ENCODE measurements at regions not wholly inside any gene's neighbourhood (a gene's known extent, or its start where the extent isn't known, plus 50 kb on each side); places are given as distances from the start of the nearest gene placed in this dataset.
"Not testable (repeated sequence)": the region's sequence is repeated elsewhere in the genome, so short reads cannot be mapped to it uniquely, and the experiment has no call there.

DNA sequence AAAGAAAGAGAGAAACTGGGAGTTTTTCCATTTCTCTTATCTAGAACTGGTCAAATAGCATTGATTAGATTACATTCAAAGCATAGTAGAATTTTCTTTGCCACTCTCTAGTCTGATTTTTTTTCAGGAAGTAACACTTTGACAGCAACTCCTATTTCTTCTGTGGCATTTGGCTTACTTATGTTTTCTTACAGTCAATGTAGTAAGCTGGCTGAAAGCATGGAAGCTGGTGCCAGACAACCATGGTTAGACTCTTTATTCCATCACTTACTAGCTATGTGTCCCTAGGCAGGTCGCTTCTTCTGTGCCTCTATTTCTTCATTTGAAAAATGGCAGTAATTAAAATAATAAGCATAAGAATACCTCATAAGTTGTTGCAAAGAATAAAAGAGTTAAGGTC is 54.2 kb upstream of the OPRM1 start:
- DNase-seq (ENCODE audit: low read depth in 2 of 2), result no peak

DNA sequence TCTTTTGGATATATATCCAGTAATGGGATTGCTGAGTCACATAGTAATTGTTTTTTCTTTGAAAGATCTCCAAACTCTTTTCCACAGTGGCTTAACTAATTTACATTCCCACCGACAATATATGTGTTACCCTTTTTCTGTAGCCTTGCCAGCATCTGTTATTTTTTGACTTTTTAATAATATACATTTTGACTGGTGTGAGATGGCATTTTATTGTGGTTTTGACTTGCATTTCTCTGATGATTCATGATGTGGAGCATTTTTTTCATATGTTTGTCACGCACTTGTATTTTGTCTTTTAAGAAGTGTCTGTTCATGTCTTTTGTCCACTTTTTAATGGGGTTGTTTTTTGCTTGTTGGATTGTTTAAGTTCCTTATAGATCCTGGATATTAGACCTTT is 58.9 kb upstream of the OPRM1 start:
- no peak for DNase-seq (ENCODE audit: low read depth in 2 of 2)

DNA sequence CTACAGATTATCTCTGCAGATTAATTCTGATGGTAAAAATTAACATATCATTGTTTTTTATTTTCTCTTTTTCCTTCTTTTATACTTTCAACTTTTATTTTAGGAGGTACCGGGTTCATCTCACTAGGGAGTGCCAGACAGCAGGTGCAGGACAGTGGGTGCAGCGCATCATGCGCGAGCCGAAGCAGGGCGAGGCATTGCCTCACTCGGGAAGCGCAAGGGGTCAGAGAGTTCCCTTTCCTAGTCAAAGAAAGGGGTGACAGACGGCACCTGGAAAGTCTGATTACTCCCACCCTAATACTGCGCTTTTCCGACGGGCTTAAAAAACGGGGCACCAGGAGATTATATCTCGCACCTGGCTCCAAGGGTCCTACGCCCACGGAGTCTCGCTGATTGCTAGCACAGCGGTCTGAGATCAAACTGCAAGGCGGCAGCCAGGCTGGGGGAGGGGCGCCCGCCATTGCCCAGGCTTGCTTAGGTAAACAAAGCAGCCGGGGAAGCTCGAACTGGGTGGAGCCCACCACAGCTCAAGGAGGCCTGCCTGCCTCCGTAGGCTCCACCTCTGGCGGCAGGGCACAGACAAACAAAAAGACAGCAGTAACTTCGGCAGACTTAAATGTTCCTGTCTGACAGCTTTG is 60.0 kb upstream of the OPRM1 start:
- DNase-seq (ENCODE audit: low read depth in 2 of 2), result not testable (repeated sequence)

DNA sequence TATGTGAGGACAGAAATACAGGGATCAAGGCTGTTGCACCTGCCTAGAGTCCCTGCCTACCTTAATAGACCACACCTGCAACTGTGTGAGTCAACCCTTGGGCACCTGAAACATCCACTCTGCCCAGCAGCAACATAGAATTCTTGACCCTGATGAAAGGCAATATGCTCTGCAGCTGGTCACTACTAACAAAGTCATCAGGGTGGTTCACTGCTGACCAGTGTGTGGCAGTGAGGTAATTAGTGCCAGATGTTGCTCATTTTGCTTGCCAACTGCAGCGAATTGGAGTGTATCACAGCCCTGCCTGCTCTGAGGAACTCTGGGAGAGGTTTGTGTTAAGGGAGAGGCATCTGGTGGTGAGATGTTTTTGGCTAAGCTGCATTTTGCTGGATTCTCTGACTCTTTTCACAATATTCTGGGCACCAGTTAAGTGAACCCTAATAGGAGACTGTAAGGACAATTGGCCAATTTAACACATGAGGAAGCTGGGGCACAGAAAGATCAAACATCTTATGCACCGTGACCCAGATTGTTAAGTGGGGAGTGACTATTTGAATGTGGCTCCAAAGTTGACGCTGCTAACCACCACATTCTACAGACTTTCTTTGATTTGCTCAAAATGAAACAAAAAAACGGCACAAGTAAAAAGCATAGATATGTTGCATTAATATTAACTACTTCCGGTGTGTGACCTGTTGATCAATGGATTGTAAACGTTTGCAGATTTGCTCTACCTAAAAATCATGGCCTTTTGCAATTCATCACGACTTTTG is 61.9 kb upstream of the OPRM1 start:
- DNase-seq (ENCODE audit: low read depth in 2 of 2), result no peak

DNA sequence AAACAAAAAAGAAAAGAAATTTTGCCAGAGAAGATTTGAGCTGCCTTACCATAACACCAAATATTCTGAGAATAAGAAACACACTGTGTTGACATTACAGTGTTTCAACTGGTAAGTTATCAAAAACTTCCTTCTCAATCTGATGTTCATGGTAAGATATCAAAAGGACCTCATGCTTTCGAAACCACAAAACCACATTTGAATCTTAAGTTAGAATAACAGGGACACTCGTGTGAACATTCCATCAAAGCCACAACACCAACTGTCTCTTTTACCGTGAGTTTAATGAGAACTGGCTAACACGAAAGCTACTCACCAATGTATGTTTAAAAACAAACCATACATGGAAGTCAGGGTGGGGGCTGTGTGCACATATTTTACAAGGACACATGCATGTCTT is 73.0 kb upstream of the OPRM1 start:
- no peak for DNase-seq (ENCODE audit: low read depth in 2 of 2)

DNA sequence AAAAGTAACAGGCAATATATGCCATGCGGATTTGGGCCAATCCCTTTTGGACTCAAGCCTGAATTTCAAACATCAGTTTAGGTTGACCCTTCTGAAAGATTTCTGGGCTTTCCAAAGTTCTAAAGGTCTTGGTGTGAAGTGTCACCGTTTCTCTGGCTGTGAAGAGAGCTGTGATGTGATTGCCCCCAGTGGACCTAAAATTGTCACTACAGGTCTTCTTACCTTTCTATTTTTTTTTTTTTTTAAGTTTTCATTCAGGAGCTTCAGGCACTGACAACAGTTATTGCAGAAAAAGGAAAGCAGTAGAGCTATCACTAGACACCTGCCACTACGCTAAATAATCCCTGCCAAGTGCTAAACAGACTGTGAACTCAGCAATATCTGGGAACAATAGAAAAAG is 75.7 kb upstream of the OPRM1 start:
- DNase-seq (ENCODE audit: low read depth in 2 of 2), result no peak

DNA sequence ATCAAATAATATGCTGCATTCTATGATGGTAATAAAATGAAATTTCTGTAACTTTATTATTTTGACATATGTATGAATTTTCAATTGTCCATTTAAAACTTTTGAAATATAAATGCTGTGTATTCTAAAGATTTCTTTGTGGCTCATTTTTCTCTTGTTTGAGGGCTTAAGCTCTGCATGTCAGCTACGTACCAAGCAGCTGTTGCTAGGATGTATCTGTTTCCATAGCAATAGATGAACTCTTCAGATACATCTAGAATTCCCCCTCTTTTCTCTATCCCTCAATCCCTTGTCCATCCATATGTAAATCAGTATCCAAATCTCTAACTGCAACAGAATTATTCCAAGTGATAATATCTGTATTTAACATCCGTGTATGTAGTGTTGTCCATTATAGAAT is 76.5 kb upstream of the OPRM1 start:
- DNase-seq (ENCODE audit: low read depth in 2 of 2), result no peak

DNA sequence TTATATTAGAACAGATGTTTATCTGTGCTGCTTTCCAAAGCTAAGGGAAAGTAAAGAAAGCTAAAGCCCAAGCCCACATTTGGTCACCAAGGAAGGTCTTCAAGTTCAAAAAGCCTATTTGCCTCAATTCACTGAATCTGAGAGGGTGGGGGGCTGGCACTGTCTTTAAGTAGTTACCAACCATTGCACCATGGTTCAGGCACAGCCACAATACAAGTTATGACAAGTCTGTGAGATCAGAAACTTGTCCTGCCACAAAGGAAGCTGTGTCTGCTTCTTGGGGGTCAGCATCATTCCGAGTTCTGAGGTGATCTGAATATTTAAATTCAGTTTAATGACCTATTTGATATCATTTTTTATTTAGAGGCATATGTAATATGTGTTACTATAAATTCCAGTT is 78.3 kb upstream of the OPRM1 start:
- DNase-seq (ENCODE audit: low read depth in 2 of 2), result no peak

DNA sequence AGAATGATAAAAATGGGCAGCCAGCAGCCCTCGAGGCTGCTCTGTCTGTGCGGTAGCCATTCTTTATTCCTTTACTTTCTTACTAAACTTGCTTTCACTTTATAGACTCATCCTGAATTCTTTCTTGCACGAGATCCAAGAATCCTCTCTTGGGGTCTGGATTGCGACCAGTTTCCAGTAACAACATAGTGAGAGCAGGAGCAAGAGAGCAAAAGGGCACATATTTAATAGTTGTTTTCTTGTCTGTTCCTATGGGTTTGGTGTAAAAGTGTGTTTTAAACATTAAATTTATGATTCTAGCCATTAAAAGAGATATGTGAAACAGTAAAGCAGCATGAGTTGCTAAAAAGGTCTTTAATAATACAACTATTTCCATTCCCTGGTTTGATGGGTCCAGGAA is 78.8 kb upstream of the OPRM1 start:
- no peak for DNase-seq (ENCODE audit: low read depth in 2 of 2)

DNA sequence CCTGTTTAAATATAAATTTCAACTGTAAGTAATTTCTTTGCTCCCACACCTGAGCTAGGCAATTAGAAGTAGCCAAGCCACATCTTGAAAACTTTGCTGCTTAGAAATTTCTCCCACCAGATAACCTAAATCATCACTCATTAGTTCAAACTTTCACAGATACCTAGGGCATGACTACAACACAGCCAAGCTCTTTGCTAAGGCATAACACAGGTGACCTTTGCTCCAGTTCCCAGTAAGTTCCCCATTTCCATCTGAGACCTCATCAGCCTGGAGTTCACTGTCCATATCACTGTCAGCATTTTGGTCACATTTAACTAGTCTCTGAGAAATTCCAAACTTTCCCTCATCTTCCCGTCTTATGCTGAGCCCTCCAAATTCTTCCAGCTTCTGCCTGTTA is 79.8 kb upstream of the OPRM1 start:
- no peak for DNase-seq (ENCODE audit: low read depth in 2 of 2)

DNA sequence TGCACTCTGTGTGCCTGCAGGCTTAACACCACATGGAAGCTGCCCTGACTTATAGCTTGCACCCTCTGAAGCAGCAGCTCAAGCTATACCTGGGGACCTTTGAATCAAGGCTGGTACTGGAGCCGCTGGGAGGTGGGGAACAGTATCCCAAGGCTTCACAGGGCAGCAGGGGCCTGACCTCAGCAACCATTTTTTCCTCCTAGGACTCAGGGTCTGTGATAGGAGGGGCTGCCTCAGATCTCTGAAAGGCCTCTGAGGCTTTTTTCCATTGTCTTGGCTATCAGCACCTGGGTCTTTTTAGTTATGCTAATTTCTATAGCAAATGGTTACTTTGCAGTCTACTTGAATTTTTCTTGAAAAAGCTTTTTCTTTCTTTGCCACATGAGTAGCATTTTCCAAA is 80.2 kb upstream of the OPRM1 start:
- no peak for DNase-seq (ENCODE audit: low read depth in 2 of 2)

DNA sequence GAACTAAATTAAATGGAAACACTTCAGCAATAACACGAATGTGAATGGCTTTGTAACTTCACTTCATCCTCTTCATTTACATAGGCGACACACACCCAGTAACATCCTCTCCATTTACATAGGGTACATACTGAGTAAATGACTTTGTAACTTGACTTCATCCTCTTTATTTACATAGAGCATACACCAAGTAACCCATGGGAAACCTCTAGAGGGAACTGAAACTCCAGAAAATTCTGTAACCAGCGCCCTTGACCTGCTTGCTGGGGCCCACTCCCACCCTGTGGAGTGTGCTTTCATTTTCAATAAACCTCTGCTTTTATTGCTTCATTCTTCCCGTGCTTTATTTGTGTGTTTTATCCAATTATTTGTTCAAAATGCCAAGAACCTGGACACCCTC is 81.6 kb upstream of the OPRM1 start:
- DNase-seq (ENCODE audit: low read depth in 2 of 2), result no peak

DNA sequence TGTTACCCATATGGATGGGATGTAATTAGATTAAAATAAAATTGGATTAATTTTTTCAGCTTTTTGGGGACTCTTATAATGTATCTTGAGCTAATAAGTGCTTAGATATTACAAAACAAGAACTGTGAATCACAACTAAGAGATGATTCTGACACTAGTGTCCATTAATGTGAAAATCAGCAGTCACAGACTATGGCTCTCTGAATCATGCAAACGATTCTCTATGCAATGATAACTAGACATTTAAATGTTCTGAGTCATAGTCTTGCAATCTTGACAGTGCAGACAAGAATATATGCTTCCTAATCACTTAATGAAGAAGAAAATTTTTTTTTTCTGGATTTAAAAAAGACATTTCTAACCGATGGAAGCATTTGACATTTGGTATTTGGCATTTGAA is 82.2 kb upstream of the OPRM1 start:
- DNase-seq (ENCODE audit: low read depth in 2 of 2), result no peak

DNA sequence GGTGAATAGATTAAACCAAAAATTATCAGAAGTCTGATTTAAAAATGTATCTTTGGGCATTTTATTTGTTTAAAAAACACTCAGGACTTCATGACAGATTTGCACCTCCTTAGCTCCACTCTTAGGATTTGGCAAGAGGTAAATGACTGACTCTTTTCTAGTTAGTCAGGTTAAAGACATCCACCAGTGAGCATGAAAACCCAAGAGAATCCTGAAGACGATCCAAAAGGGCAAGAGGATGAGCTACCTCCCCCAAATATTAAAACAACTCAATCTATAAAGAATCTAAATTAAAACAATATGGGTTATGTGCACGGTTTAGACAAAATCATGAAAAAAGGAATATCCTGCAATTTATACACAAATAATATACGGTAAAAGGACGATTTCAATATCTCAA is 89.4 kb upstream of the OPRM1 start:
- no peak for DNase-seq (ENCODE audit: low read depth in 2 of 2)

DNA sequence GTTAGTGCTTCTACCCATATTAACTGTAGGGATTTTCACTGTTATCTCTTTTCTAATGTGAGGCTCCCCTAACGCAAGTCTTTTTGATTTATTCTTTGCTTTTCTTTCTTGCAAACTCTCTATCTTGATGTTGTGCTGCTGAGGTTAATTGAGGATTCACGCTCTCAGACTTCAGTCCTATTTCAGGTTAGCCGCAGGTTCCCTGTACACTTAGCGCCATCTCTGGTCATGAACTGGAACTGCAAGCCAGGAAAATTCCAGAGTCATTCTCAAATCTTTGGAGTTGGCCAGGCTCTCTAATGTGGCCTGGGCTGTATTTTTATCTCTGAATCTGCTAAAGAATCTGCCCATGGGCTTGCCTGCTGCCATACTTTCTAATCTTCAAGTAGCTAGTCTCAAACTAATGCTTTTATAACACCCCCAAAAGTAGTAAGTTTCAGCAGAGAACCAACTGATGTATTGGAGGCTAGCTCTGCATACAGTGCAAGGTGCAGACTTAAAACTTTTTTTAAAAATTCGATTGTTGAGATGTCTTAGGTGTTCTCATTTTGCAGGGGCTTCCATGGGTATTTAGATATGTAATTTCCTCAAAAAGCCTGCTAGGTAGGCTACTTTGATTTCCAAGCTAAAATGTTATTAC is 91.1 kb upstream of the OPRM1 start:
- DNase-seq (ENCODE audit: low read depth in 2 of 2), result no peak

DNA sequence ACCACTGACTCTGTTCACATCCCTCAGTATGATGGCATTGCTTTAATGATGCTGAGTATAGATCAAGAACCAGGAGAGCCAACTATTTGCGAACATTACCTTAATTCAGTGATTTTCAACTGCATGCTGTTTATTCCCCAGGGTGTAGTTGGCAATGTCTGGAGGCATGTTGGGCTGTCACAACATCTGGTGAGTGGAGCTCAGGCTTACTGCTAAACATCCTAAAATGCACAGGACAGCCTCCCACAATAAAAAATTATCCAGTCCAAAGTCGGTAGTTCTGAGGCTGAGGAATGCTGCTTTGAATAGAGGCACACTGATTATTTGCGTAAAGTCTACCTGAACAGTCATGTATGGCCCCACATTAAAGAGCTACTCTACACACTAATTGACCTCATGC is 94.8 kb upstream of the OPRM1 start:
- no peak for DNase-seq (ENCODE audit: low read depth in 2 of 2)

DNA sequence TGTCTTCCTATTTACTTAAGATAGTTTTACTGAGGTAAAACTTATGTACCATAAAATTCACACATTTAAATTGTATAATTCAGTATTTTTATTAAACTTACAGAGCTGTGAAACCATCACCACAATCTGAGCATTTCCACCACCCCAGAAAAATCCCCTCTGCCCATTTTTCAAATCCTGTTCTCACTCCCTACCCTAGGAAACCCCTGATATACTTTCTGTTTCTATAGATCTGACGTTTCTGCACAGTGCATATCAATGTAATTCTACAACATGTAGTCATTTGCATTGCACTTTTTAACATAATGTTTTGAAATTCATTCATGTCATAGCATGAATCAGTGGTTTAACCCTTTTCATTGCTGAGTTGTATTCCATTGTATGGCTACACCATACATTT is 96.7 kb upstream of the OPRM1 start:
- DNase-seq (ENCODE audit: low read depth in 2 of 2), result no peak

DNA sequence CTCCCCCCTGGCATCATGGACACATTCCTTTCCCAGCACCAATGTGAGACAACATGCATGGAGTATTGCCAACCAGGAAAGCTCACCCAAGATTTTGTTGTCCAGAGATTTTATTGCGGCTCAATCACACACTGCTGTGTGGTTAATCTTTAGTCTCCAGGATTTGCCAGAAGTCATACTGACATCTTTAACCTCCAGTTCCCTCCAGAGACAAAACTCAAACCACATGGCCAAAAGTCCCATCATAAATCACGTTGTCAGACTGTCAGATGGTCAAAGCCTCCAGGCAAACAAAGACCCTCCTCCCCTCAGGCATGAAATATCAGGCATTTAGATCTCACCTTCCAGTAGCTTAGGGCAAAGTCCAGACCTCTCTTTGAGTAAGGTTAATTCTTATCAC is 97.3 kb upstream of the OPRM1 start:
- no peak for DNase-seq (ENCODE audit: low read depth in 2 of 2)

DNA sequence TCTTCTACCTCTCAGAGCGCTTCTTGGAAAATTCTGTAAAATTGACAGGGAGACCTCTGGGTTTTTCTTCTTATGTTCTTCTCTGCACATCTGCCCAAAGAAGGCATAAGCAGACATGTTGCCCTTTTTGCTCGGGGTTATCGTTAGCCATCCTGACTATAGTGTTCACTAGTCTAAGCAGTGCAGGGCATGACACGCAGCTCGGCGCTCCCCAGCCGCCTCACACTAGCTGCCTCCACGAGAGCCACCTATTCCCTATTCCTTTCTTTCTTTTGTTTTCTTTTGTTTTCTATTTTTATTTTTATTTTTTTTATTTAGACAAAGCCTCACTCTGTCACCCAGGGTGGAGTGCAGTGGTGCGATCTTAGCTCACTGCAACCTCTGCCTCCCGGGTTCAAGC is 100.2 kb upstream of the OPRM1 start:
- DNase-seq (ENCODE audit: low read depth in 2 of 2), result no peak

DNA sequence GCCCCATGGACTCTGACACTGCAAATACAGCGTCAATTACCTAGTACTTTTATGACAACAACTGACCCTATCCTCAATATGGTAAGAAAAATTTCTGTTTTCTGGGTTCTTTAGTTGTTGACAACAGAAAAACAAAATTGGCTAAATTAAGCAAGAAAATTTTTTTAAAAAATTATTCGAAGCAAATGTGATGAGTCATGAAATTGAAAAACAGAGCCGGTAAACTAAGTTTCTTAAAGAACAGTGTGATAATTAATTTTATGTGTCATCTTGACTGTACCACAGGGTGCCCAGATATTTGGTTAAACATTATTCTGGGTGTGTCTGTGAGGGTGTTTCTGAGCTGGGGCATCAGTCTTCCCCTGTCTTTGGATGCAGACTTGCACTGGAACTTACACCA is 107.6 kb upstream of the OPRM1 start:
- DNase-seq (ENCODE audit: low read depth in 2 of 2), result no peak

DNA sequence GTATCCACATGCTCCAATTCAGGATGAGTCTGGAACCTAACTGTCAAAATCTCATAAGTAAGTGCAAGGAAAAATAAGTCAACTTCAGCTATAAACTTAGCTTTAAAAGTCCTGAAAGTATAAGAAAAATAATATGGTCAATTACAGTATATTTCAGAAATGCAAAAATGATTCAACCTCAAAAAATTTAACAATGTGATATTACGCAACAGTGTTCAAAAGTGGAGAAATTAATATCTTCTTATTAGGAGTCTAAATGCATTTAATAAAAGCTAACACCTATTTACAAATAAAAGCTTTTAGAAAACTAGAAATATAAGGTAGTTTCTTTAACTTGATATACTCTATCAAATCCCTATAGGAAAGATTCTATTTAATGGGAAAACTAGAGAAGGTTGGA is 111.2 kb upstream of the OPRM1 start:
- no peak for DNase-seq (ENCODE audit: low read depth in 2 of 2)

DNA sequence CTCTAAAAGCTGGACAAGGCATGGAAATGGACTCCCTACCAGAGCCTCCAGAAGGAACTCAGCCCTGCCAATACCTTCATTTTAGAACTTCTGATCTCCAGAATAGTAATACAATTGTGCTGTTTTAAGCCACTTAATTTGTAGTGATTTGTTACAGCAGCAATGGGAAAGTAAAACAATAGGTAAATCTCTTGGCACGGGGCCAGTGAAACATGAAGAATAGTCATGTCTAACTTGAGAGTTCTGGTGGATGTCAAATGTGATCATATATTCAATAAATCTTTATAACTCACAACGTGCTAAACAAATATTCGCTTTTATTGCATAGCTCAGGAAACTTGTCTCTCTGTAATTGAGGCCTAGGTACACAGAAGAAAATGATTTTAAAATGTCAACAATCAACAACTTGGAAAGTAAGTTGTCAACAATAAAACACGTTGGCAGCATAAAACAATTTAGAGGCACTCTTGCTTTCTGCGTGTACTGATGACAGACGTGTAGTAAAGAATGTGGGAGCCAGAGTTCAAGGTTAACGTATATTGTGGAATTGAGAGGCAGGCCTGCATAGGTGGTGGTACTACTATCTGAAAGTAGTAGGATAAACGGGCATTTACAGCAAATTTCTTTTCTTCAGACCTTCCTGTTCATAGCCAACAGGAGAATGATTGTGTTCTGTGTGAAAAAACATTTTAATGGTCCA is 140.5 kb upstream of the OPRM1 start:
- no peak for DNase-seq (ENCODE audit: low read depth in 2 of 2)

DNA sequence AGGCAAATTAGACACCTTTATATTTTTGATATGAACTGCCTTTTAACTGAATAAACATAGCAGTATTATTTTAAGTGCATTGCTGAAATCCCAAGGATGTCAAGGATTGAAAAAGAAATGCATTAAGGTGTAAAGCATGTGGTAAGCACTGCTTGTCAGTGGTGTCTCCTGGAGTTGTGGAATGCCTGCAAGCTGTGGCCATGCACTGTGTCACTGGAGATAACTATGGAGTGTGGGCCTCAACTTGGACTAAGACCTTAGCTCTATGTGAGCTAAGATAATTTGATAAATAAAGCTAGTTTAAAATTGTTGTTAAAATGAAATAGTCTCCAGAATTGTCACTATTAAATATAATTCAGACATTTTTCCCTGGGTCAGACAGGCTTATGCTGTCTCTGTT is 156.6 kb upstream of the OPRM1 start:
- DNase-seq (ENCODE audit: low read depth in 2 of 2), result no peak
